ENCODE measurements at regions not wholly inside any gene's neighbourhood (a gene's known extent, or its start where the extent isn't known, plus 50 kb on each side); places are given as distances from the start of the nearest gene placed in this dataset.

DNA sequence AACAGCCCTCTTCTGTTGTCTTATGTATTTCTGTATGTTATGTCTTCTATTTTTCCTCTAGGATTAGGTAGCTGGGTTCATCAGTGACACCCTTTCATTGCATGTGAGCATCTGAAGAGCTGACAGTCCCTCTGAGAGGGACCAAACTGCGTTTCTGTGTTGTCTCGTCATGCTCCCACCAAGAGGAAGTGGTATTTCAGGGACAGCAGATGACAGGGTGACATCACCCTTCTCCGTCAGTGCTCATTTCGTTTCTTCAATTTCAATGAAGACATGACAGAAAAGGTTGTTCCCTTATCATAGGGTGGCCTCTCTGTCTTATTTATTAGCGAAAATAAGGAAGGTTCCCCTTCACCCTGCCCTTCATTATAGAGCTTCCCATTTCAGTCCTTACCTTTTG lies 225.9 kb upstream of the NR4A3 start:
- no peaks in the 10 kb centered on the region for H3K9me3 ChIP-seq (ENCODE audit: low read length)
- no peak overlapping the region for H3K27ac ChIP-seq (ENCODE audit: low read depth, low read length)
- no peak overlapping the region for H3K9ac ChIP-seq (ENCODE audit: low read length)
- no peaks in the 10 kb centered on the region for H3K4me1 ChIP-seq (ENCODE audit: insufficient read depth, low read length)
- no peak overlapping the region for H3K4me3 ChIP-seq (ENCODE audit: low read depth in 1 of 2, low read length in 2 of 2)
- no peaks in the 10 kb centered on the region for H3K27me3 ChIP-seq (ENCODE audit: control insufficient read depth in 1 of 2, insufficient read depth in 2 of 2, low read length in 2 of 2)
- H3K36me3 ChIP-seq (ENCODE audit: insufficient read depth, low read length) = no peaks in the 10 kb centered on the region

DNA sequence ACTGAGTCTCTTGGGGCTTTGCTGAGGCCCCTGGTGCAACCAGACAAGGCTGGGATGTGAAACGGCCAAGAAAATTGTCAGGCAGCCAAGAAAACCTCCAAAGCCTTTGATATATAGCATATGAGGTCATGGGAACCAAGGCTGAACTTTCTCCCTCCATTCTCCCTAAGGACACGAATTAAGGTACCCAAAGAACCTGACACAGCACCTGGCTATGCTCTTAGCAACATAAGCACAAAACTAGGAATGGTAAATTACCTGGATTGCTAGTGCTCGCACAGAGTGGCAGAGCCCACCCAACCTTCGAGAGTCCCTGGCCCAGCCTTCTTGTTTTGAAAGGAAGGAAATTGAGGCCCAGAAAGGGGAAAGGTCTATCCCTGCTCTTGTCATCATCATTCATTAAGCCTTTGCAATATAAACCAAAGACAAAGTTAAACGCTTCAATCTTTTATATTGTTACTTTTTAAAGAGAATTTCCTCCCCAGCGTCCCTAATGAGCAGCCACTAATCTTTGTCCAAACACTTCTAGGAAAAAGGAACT lies 220.0 kb upstream of the NR4A3 start:
- Histone ChIP-seq H3K9ac (ENCODE audit: low read length) (no peak overlapping the region), H3K9me3 (ENCODE audit: low read length) (no peaks in the 10 kb centered on the region), H3K27ac (ENCODE audit: low read depth, low read length) (no peak overlapping the region), H3K4me1 (ENCODE audit: insufficient read depth, low read length) (no peaks in the 10 kb centered on the region), H3K27me3 (ENCODE audit: control insufficient read depth in 1 of 2, insufficient read depth in 2 of 2, low read length in 2 of 2) (no peaks in the 10 kb centered on the region), H3K36me3 (ENCODE audit: insufficient read depth, low read length) (no peaks in the 10 kb centered on the region), H3K4me3 (ENCODE audit: low read depth in 1 of 2, low read length in 2 of 2) (no peak overlapping the region)

DNA sequence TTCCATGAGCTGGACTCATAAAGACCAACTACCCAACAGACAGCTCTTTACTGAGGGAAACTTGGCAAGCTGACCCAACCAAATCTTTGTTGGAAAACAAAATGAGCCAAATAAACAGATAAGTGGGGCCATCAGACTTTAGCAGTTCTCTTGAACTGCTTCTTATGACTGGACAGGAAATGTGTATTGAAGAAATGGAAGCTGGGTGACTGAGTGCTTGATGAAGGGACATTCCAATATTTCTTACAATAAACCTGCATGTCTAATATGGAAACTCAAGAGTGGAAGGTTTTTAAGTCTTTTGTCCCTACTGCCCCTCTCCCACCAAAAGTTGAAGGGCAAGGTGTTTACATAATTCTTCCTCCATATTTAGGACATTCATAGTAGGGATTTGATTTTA lies 218.8 kb upstream of the NR4A3 start:
- H3K4me1 ChIP-seq (ENCODE audit: insufficient read depth, low read length) = no peaks in the 10 kb centered on the region
- H3K27ac ChIP-seq (ENCODE audit: low read depth, low read length) = no peak overlapping the region
- no peak overlapping the region for H3K4me3 ChIP-seq (ENCODE audit: low read depth in 1 of 2, low read length in 2 of 2)
- no peaks in the 10 kb centered on the region for H3K9me3 ChIP-seq (ENCODE audit: low read length)
- H3K9ac ChIP-seq (ENCODE audit: low read length) = no peak overlapping the region
- H3K36me3 ChIP-seq (ENCODE audit: insufficient read depth, low read length) = no peaks in the 10 kb centered on the region
- H3K27me3 ChIP-seq (ENCODE audit: control insufficient read depth in 1 of 2, insufficient read depth in 2 of 2, low read length in 2 of 2) = no peaks in the 10 kb centered on the region

DNA sequence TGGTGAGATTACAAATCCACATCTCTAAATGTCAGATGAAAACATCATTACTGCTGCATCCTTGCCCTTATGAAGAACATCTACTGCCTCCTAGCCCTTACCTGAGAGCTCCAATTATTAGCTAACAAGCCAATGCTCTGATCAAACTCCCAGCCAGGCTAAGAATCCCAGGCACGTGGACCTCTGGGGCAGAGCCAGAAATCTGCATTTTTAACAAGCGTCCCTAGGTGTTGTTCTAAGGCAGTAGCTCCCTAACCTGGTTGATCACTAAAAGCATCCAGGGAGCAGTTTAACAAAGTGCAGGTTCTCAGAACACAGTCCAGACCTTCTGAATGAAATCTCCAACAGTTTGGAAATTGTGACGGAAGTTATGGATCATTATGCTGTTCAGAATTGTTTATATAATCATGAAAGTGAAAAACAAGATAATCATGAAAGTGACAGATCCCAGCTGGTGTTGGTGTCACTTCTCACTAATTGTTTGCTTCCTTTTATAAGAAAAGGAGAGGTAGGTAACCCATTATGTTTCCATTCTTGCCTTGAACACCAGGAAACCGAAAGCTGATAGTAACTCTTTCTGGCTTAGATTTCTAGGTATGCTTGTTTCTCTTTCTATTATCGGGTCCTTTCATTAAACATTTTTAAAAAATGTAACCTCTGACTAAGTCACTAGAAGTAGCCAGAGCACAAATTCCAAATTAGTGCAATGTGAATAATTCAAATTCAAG lies 216.5 kb upstream of the NR4A3 start:
- H3K9me3 ChIP-seq (ENCODE audit: low read length) = no peaks in the 10 kb centered on the region
- H3K27me3 ChIP-seq (ENCODE audit: control insufficient read depth in 1 of 2, insufficient read depth in 2 of 2, low read length in 2 of 2) = no peaks in the 10 kb centered on the region
- H3K36me3 ChIP-seq (ENCODE audit: insufficient read depth, low read length) = no peaks in the 10 kb centered on the region
- H3K4me1 ChIP-seq (ENCODE audit: insufficient read depth, low read length) = no peaks in the 10 kb centered on the region
- H3K27ac ChIP-seq (ENCODE audit: low read depth, low read length) = no peak overlapping the region
- no peak overlapping the region for H3K9ac ChIP-seq (ENCODE audit: low read length)
- no peak overlapping the region for H3K4me3 ChIP-seq (ENCODE audit: low read depth in 1 of 2, low read length in 2 of 2)

DNA sequence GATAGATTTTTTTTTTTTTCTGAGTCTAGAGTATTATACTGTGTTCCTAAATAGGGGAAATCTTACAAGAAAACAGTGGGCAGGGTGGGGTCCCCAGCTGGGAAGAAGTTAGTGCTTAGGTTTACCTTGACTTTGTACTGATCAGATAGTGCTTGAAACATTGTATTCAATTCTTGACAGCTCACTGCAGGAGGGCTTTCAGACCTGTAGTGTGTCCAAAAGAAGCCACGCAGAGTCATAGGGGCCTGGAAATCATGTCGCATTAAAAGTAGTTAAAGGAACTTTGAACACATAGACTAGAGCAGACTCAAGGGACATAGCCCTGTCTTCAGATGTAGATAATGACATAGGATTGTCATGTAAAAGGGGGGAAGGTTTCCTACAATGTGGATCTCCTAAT lies 215.4 kb upstream of the NR4A3 start:
- Histone ChIP-seq H3K27me3 (ENCODE audit: control insufficient read depth in 1 of 2, insufficient read depth in 2 of 2, low read length in 2 of 2) (no peaks in the 10 kb centered on the region), H3K9ac (ENCODE audit: low read length) (no peak overlapping the region), H3K4me1 (ENCODE audit: insufficient read depth, low read length) (no peaks in the 10 kb centered on the region), H3K9me3 (ENCODE audit: low read length) (no peaks in the 10 kb centered on the region), H3K27ac (ENCODE audit: low read depth, low read length) (no peak overlapping the region), H3K4me3 (ENCODE audit: low read depth in 1 of 2, low read length in 2 of 2) (no peak overlapping the region), H3K36me3 (ENCODE audit: insufficient read depth, low read length) (no peaks in the 10 kb centered on the region)

DNA sequence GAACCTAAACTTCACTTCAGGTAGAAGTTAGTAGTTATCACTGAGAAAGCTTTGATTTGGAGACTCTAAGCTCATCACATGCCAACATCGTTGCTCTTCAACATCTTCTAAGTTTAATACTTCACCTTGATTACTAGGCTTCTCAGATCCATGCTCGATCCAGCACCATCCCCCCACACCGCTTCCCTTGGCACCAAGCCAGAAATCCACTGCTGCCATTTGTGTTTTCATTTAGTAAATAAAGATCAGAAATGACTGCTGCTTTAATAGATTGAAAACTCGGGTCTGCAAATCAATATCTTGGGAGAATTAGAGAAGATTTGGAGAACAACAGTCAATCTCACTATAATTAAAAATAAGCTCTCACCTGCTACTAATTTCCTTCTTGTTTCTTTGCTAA lies 214.7 kb upstream of the NR4A3 start:
- Histone ChIP-seq H3K27ac (ENCODE audit: low read depth, low read length) (no peak overlapping the region), H3K4me3 (ENCODE audit: low read depth in 1 of 2, low read length in 2 of 2) (no peak overlapping the region)

DNA sequence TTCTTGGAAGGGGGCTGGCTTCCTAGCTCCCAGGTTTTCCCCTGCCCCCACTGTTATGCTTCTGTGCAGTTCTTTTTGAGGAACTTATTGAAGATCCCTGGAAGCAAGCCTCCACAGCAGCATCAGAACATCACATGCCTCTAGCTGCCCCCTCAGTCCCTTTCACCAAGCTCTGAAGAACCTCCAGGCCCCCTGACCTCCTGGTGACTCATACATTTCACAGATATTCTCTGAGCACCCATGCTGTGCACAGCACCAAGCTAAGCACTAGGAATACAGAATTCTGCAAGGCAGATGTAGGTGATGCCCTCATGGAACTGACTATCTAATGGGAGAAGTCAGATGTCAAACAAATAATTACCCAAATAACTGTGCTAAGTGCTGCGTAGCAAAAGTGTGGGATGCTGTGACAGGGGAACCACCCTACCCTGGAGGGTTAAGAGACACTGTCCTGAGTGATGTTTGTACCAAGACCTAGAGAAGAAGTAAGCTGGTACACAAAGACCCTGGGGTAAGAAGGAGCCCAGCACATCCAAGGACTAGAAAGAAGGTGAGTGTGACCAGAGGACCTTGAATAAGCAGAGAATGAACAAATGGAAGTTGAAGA lies 213.7 kb upstream of the NR4A3 start:
- no peaks in the 10 kb centered on the region for H3K4me1 ChIP-seq (ENCODE audit: insufficient read depth, low read length)
- no peaks in the 10 kb centered on the region for H3K9me3 ChIP-seq (ENCODE audit: low read length)
- H3K9ac ChIP-seq (ENCODE audit: low read length) = no peak overlapping the region
- H3K27me3 ChIP-seq (ENCODE audit: control insufficient read depth in 1 of 2, insufficient read depth in 2 of 2, low read length in 2 of 2) = no peaks in the 10 kb centered on the region
- H3K4me3 ChIP-seq (ENCODE audit: low read depth in 1 of 2, low read length in 2 of 2) = no peak overlapping the region
- H3K27ac ChIP-seq (ENCODE audit: low read depth, low read length) = no peak overlapping the region
- H3K36me3 ChIP-seq (ENCODE audit: insufficient read depth, low read length) = no peaks in the 10 kb centered on the region

More for the DNA sequence above, 214.7 kb upstream of the NR4A3 start:
- Histone ChIP-seq H3K27me3 (ENCODE audit: control insufficient read depth in 1 of 2, insufficient read depth in 2 of 2, low read length in 2 of 2) (no peaks in the 10 kb centered on the region), H3K4me1 (ENCODE audit: insufficient read depth, low read length) (no peaks in the 10 kb centered on the region), H3K9ac (ENCODE audit: low read length) (no peak overlapping the region), H3K9me3 (ENCODE audit: low read length) (no peaks in the 10 kb centered on the region), H3K36me3 (ENCODE audit: insufficient read depth, low read length) (no peaks in the 10 kb centered on the region)

DNA sequence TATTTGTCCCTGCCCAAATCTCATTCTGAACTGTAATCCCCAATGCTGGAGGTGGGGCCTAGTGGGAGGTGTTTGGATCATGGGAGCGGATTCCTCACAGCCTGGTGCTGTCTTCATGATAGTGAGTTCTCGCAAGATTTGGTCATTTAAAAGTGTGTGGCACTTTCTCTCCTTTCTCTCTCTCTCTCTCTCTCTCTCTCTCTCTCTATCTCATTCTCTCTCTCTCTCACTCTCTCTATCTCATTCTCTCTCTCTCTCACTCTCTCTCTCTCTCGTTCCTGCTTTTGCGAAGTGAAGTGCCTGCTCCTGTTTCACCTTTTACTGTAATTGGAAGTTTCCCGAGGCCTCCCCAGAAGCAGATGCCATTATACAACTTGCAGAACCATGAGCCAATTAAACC lies 207.3 kb upstream of the NR4A3 start:
- H3K9ac ChIP-seq (ENCODE audit: low read length) = no peak overlapping the region
- no peaks in the 10 kb centered on the region for H3K36me3 ChIP-seq (ENCODE audit: insufficient read depth, low read length)
- H3K27me3 ChIP-seq (ENCODE audit: control insufficient read depth in 1 of 2, insufficient read depth in 2 of 2, low read length in 2 of 2) = no peaks in the 10 kb centered on the region
- no peaks in the 10 kb centered on the region for H3K9me3 ChIP-seq (ENCODE audit: low read length)
- no peak overlapping the region for H3K4me3 ChIP-seq (ENCODE audit: low read depth in 1 of 2, low read length in 2 of 2)
- no peak overlapping the region for H3K27ac ChIP-seq (ENCODE audit: low read depth, low read length)
- H3K4me1 ChIP-seq (ENCODE audit: insufficient read depth, low read length) = no peaks in the 10 kb centered on the region

DNA sequence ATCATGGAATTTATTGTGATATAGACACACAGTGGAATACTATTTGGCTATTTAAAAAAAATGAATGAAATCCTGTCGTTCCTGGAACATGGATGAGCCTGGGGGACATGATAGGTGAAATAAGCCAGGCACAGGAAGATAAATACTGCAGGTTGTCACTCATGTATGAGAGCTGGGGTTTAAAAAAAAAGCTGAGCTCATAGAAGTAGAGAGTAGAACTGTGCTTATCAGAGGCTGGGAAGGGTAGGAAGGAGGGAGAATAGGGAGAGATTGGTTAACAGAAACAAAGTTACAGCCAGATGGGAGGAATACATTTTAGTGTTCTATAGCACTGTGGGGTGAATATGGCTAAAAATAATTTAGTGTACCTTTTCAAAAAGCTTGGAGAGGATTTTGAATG lies 200.6 kb upstream of the NR4A3 start:
- H3K4me1 ChIP-seq (ENCODE audit: insufficient read depth, low read length) = no peaks in the 10 kb centered on the region
- no peaks in the 10 kb centered on the region for H3K27me3 ChIP-seq (ENCODE audit: control insufficient read depth in 1 of 2, insufficient read depth in 2 of 2, low read length in 2 of 2)
- no peak overlapping the region for H3K9ac ChIP-seq (ENCODE audit: low read length)
- no peaks in the 10 kb centered on the region for H3K9me3 ChIP-seq (ENCODE audit: low read length)
- no peak overlapping the region for H3K4me3 ChIP-seq (ENCODE audit: low read depth in 1 of 2, low read length in 2 of 2)
- no peak overlapping the region for H3K27ac ChIP-seq (ENCODE audit: low read depth, low read length)
- H3K36me3 ChIP-seq (ENCODE audit: insufficient read depth, low read length) = no peaks in the 10 kb centered on the region

DNA sequence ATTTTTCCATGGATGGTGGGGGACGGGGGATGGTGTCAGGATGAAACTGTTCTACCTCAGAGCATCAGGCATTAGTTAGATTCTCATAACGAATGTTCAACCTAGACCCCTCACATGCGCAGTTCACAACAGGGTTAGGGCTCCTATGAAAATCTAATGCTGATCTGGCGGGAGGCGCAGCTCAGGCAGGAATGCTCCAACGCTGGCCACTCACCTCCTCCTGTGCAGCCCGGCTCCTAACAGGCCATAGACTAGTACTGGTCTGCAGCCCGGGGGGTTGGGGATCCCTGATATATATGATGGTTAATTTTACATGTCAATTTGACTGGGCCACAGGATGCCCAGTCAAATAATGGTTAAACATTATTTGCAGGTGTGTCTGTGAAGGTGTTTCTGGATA lies 199.0 kb upstream of the NR4A3 start:
- Histone ChIP-seq H3K27ac (ENCODE audit: low read depth, low read length) (no peak overlapping the region), H3K9ac (ENCODE audit: low read length) (no peak overlapping the region), H3K36me3 (ENCODE audit: insufficient read depth, low read length) (no peaks in the 10 kb centered on the region), H3K27me3 (ENCODE audit: control insufficient read depth in 1 of 2, insufficient read depth in 2 of 2, low read length in 2 of 2) (no peaks in the 10 kb centered on the region), H3K9me3 (ENCODE audit: low read length) (no peaks in the 10 kb centered on the region), H3K4me3 (ENCODE audit: low read depth in 1 of 2, low read length in 2 of 2) (no peak overlapping the region), H3K4me1 (ENCODE audit: insufficient read depth, low read length) (no peaks in the 10 kb centered on the region)

DNA sequence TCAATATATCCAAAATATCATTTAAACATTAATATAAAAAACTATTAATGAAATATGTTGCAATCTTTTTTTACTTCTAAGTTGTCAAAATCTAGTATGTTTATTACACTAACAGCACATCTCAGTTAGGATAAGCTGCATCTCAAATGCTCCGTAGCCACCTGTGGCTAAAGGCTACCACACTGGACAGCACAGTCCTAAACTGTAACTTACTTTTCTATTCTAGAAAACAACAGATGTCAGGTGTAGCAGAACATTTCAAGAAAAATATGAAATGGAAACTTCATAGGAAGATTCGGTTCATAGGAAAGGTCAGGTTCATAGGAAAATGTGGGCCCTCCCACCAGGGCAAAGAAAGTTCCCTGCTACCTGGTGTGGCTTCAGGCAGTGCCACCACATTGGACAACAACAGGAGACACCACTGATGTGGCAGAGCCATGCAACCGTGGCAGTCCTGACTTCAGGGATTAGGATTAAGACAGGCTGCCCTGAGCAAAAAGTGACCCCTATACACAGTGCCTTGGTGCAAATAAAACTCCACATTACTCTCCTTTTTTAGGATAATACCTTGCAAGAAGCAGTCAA lies 197.8 kb upstream of the NR4A3 start:
- Histone ChIP-seq H3K9me3 (ENCODE audit: low read length) (no peaks in the 10 kb centered on the region), H3K4me1 (ENCODE audit: insufficient read depth, low read length) (no peaks in the 10 kb centered on the region), H3K36me3 (ENCODE audit: insufficient read depth, low read length) (no peaks in the 10 kb centered on the region), H3K27ac (ENCODE audit: low read depth, low read length) (no peak overlapping the region), H3K9ac (ENCODE audit: low read length) (no peak overlapping the region), H3K27me3 (ENCODE audit: control insufficient read depth in 1 of 2, insufficient read depth in 2 of 2, low read length in 2 of 2) (no peaks in the 10 kb centered on the region), H3K4me3 (ENCODE audit: low read depth in 1 of 2, low read length in 2 of 2) (no peak overlapping the region)

Measured in muscle layer of colon (tissue), 2 donors.